GM19328 (cell line): ENCODE measurements at regions not wholly inside any gene's neighbourhood (a gene's known extent, or its start where the extent isn't known, plus 50 kb on each side); places are given as distances from the start of the nearest gene placed in this dataset.
"Not testable (repeated sequence)": the region's sequence is repeated elsewhere in the genome, so short reads cannot be mapped to it uniquely, and the experiment has no call there.

ENCODE experiments used
- ATAC-seq: cut with Tn5 transposase; IDR thresholded peaks from one replicate; pipeline ENCODE4 v1.9.1; 2021; ENCODE audit warnings: mild to moderate bottlenecking, moderate library complexity; ENCODE audit not compliant: unreplicated experiment

- ATAC-seq = no peak
Measured at GRCh38 chr20:53819973-53820451, 226.4 kb upstream of the ZNF217 start.

- no peak for ATAC-seq
Measured at GRCh38 chr20:53818457-53819177, 225.0 kb upstream of the ZNF217 start.

- not testable (repeated sequence) for ATAC-seq
Measured at GRCh38 chr20:53817513-53817912, 223.9 kb upstream of the ZNF217 start.

- ATAC-seq = no peak
Measured at GRCh38 chr20:53816872-53817398, 223.3 kb upstream of the ZNF217 start.

- ATAC-seq = no peak
Measured at GRCh38 chr20:53815509-53815908, 221.9 kb upstream of the ZNF217 start.

GRCh38 chr20:53814060-53814459 is 220.4 kb upstream of the ZNF217 start:
- ATAC-seq = no peak

GRCh38 chr20:53813636-53814035 is 220.0 kb upstream of the ZNF217 start:
- no peak for ATAC-seq

- ATAC-seq = no peak
Measured at GRCh38 chr20:53811577-53811976, 217.9 kb upstream of the ZNF217 start.

- no peak for ATAC-seq
Measured at GRCh38 chr20:53810661-53811355, 217.2 kb upstream of the ZNF217 start.

GRCh38 chr20:53809728-53810365 is 216.2 kb upstream of the ZNF217 start:
- no peak for ATAC-seq

- no peak for ATAC-seq
Measured at GRCh38 chr20:53809217-53809616, 215.6 kb upstream of the ZNF217 start.

- ATAC-seq = no peak
Measured at GRCh38 chr20:53808733-53809132, 215.1 kb upstream of the ZNF217 start.

GRCh38 chr20:53808302-53808701 is 214.7 kb upstream of the ZNF217 start:
- ATAC-seq = not testable (repeated sequence)

GRCh38 chr20:53806683-53807401 is 213.2 kb upstream of the ZNF217 start:
- ATAC-seq = no peak

- no peak for ATAC-seq
Measured at GRCh38 chr20:53805895-53806384, 212.3 kb upstream of the ZNF217 start.

GRCh38 chr20:53804920-53805894 is 211.6 kb upstream of the ZNF217 start:
- no peak for ATAC-seq

- ATAC-seq = not testable (repeated sequence)
Measured at GRCh38 chr20:53804308-53804707, 210.7 kb upstream of the ZNF217 start.

GRCh38 chr20:53803492-53804155 is 210.0 kb upstream of the ZNF217 start:
- no peak for ATAC-seq
